GM18868 (cell line): ENCODE measurements at regions not wholly inside any gene's neighbourhood (a gene's known extent, or its start where the extent isn't known, plus 50 kb on each side); places are given as distances from the start of the nearest gene placed in this dataset.

ENCODE experiments used
- ATAC-seq: cut with Tn5 transposase; IDR thresholded peaks from one replicate; pipeline ENCODE4 v1.9.1; 2021; ENCODE audit warnings: mild to moderate bottlenecking, moderate library complexity; ENCODE audit not compliant: unreplicated experiment

DNA sequence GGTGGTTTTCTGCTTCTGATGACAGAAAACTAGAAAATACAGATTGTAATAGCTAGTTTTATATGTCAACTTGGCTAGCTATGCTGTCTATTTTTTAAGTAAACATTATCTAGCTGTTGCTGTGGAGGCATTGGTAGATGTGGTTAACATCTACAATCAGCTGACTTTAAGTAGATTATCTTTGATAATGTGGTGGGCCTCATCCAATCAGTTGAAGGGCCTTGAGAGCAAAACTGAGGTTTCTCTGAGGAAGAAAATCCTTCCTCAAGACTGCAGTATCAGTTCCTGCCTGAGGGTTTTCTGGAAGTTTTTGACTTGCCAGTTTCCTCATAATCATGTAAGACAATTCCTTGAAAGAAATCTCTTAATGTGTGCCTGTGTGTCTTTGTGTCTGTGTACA is 75.9 kb upstream of the SPHKAP start:
- ATAC-seq: no peak

GRCh38 chr2:228253752-228254151 is 72.3 kb upstream of the SPHKAP start:
- no peak for ATAC-seq

DNA sequence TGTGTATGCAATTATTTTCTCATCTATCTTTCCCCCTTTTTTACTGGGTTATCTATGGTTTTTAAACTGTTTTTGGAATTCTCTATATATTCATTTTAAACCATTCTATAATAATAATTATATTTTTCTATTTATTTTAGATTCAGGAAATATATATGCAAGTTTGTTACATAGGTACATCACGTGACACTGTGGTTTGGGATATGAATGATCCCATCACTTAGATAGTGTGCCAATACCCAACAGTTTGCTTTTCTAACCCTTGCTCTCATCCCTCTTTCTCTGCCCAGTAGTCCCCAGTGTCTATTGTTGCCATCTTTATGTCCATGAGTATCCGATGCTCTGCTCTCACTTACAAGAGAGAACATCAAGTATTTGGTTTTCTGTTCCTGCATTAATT is 65.8 kb upstream of the SPHKAP start:
- ATAC-seq: no peak

DNA sequence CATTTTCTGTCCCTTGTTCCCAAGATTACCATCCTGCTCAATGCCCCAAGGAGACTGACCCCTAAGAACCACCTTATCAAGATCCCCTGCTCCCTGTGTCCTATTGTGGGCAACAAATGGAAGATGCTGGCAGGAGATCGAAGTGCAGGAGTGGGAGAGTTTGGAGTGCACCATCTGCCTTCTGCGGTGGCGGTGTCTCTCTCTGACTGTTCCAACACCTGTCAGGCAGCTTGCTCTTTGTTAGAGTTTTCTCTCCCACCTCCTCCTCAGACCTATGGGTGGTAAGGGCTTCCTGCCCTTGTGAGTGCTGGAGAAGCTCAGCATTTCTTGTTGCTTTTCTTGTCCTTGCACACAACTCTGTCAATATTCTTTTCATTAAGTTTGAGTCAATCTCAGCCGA is 64.1 kb upstream of the SPHKAP start:
- ATAC-seq: no peak

GRCh38 chr2:228242591-228242990 is 61.1 kb upstream of the SPHKAP start:
- ATAC-seq: no peak

- no peak for ATAC-seq
Measured at GRCh38 chr2:228239907-228240561, 58.5 kb upstream of the SPHKAP start.

DNA sequence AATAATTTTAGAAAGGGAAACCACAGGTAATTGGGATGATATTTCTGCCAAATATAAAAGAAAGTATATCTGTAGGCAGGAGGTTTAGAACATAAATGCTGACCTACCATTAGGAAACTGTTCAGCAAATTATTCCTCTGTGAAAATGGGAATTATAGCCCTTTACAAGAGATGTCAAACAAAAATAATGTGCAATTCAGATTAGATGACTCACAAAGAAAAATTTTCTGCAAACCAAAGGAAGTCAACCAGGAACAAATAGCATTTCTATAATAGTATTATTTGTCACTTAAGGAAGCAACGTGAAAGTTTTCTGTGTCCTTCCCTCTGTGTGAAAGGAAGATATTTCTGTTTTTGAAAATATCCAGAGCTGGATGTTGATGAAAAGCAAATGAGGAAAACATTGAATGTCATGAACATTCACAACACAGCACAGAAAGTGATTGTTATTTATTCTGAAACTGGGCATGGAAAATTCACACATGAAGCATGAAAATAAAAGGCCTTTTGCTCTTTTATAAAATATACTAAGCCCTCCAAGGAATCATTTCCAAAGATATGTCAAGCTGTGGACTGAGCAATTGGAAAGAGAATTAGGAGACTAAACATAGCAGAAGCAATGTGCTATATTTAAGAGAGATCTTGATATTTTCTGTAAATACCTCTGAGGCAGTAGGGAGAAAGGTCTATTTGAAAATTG is 57.9 kb upstream of the SPHKAP start:
- ATAC-seq: no peak
